ENCODE measurements at regions not wholly inside any gene's neighbourhood (a gene's known extent, or its start where the extent isn't known, plus 50 kb on each side); places are given as distances from the start of the nearest gene placed in this dataset.

- ChIA-PET CTCF (no interaction called here), POLR2A (ENCODE audit: unreplicated experiment) (no interaction called here)
- Histone ChIP-seq H4K20me1 (ENCODE audit: insufficient read depth, low read length) (no peaks in the 10 kb centered on the region), H2BK5ac (ENCODE audit: low read depth, low read length, poor library complexity, severe bottlenecking) (no peak overlapping the region), H4K91ac (ENCODE audit: insufficient read depth, low read depth, low read length) (no peak overlapping the region), H3K27ac (ENCODE audit: insufficient read depth, low read length) (no peak overlapping the region), H3K9me1 (ENCODE audit: insufficient read depth, low read length) (no peaks in the 10 kb centered on the region), H3K14ac (replicated peaks; ENCODE audit: low read depth, low read length) (no peak overlapping the region), H2BK15ac (ENCODE audit: low read depth, low read length) (no peak overlapping the region), H4K8ac (ENCODE audit: low read depth in 2 of 2, low read length in 2 of 2) (no peak overlapping the region), H2BK20ac (ENCODE audit: low read depth, low read length) (no peak overlapping the region), H3K9ac (ENCODE audit: low read depth, low read length) (no peak overlapping the region), H4K5ac (ENCODE audit: low read depth, low read length) (no peak overlapping the region), H2BK120ac (ENCODE audit: low read depth, low read length) (no peak overlapping the region), H3K4ac (ENCODE audit: low read depth, low read length) (no peak overlapping the region), H3K27me3 (ENCODE audit: control insufficient read depth, insufficient read depth, low read length) (no peaks in the 10 kb centered on the region), H2AK5ac (ENCODE audit: low read depth, low read length) (no peak overlapping the region), H3K36me3 (ENCODE audit: control insufficient read depth, insufficient read depth, low read length) (no peaks in the 10 kb centered on the region), H3K4me1 (ENCODE audit: control insufficient read depth, insufficient read depth, low read length) (no peaks in the 10 kb centered on the region), H3K56ac (ENCODE audit: extremely low read depth, insufficient read depth, low read length) (no peak overlapping the region), H2AK9ac (replicated peaks; ENCODE audit: low read depth, low read length, poor library complexity) (no peak overlapping the region), H3K4me3 (ENCODE audit: insufficient read depth, low read depth, low read length) (no peak overlapping the region), H3K18ac (ENCODE audit: low read depth, low read length) (no peak overlapping the region), H3K4me2 (ENCODE audit: low read depth, low read length) (no peak overlapping the region), H2AFZ (replicated peaks; ENCODE audit: low read length, poor library complexity) (no peak overlapping the region), H3K79me1 (ENCODE audit: low read depth in 1 of 2, low read length in 2 of 2) (no peaks in the 10 kb centered on the region), H3K23ac (ENCODE audit: low read depth, low read length) (no peak overlapping the region), H3K9me3 (ENCODE audit: control insufficient read depth, insufficient read depth, low read length) (peaks cover 6% of the 10 kb centered on the region; the same call in 1 of the 2 replicates)
- BruUV-seq (replicated peaks) = no TSS peak
- DNase-seq (no peak), ATAC-seq (ENCODE audit: low read depth) (no peak)
- no CpG with 5 or more reads among the region's 4 CpGs for WGBS, 2 experiments (ENCODE audit: extremely low coverage in 2 of 2, insufficient read length in 1 of 2)
- no peak for TF ChIP-seq SMC3 (IDR thresholded peaks at IDR 0.05; ENCODE audit: low read depth, low read length)
- TF ChIP-seq POLR2A (IDR thresholded peaks at IDR 0.05; ENCODE audit: low read depth, low read length) = no peak
- no peak for TF ChIP-seq ELK1 (IDR thresholded peaks at IDR 0.05; ENCODE audit: borderline replicate concordance, low read depth, low read length)
- TF ChIP-seq CEBPB (IDR thresholded peaks at IDR 0.05; ENCODE audit: low read depth, low read length) = no peak
- no peak for TF ChIP-seq USF2 (IDR thresholded peaks at IDR 0.05; ENCODE audit: low read depth, low read length)
- TF ChIP-seq RFX5 (IDR thresholded peaks at IDR 0.05; ENCODE audit: low read depth, low read length) = no peak
- no peak for TF ChIP-seq MXI1 (IDR thresholded peaks at IDR 0.05; ENCODE audit: borderline replicate concordance, low read depth, low read length)
- TF ChIP-seq BHLHE40 (IDR thresholded peaks at IDR 0.05; ENCODE audit: low read depth, low read length) = no peak
- no peak for TF ChIP-seq CHD1 (IDR thresholded peaks at IDR 0.05; ENCODE audit: low read depth, low read length)
- TF ChIP-seq RAD21 (IDR thresholded peaks at IDR 0.05; ENCODE audit: low read length) = no peak
- TF ChIP-seq MAFK (IDR thresholded peaks at IDR 0.05; ENCODE audit: low read depth, low read length) = no peak
- no peak for TF ChIP-seq MAZ (IDR thresholded peaks at IDR 0.05; ENCODE audit: borderline replicate concordance, low read depth, low read length)
- no peak for TF ChIP-seq CTCF (conservative IDR thresholded peaks at IDR 0.05; ENCODE audit: low read depth, low read length)
- TF ChIP-seq FOS (IDR thresholded peaks at IDR 0.05; ENCODE audit: low read depth, low read length) = no peak
- no peak for TF ChIP-seq RCOR1 (IDR thresholded peaks at IDR 0.05; ENCODE audit: insufficient replicate concordance, low read length)
- no peak for TF ChIP-seq NFE2L2 (IDR thresholded peaks at IDR 0.05; ENCODE audit: low read depth, low read length)
- in situ Hi-C loops (cut with MboI; ENCODE audit: low sequenced_read_pairs) = no loop called here
- dilution Hi-C loops (cut with HindIII; ENCODE audit: low sequenced_read_pairs, unreplicated experiment) = no loop called here
- intact Hi-C loops (cut with micrococcal nuclease) = no loop called here
Measured at GRCh38 chr10:8402576-8402975, 348.1 kb downstream of the GATA3 start.

Measured in IMR-90 (cell line).